Upper lobe of left lung (tissue), 6 donors: ENCODE measurements at regions not wholly inside any gene's neighbourhood (a gene's known extent, or its start where the extent isn't known, plus 50 kb on each side); places are given as distances from the start of the nearest gene placed in this dataset.

Source experiments
- ATAC-seq, 2 donors: fragments of 200-7000 bp; cut with Tn5 transposase; one replicate each; pipeline ENCODE4 v1.9.1; 2022; ENCODE audit warnings: mild to moderate bottlenecking in 2 of 2, moderate library complexity in 2 of 2; ENCODE audit not compliant: low FRiP score in 2 of 2
- DNase-seq, 2 donors: peaks; one replicate each; pipeline ENCODE4 v3.0.0-alpha.2; 2019 to 2020
- H3K27ac ChIP-seq, 4 donors: fragments of 200-600 bp; sonication (generic); one replicate each; pipeline ENCODE4 v1.5.1; 2016 to 2019
- H3K27me3 ChIP-seq, 4 donors: fragments of 200-600 bp; sonication (generic); one replicate each; pipeline ENCODE4 v1.5.1; 2017 to 2019
- H3K36me3 ChIP-seq, 4 donors: fragments of 200-600 bp; sonication (generic); one replicate each; pipeline ENCODE4 v1.5.1; 2016 to 2019
- H3K4me1 ChIP-seq, 4 donors: fragments of 200-600 bp; sonication (generic); one replicate each; pipeline ENCODE4 v1.5.1; 2018 to 2019
- H3K4me3 ChIP-seq, 4 donors: fragments of 200-600 bp; sonication (generic); one replicate each; pipeline ENCODE4 v1.5.1; 2017 to 2019; ENCODE audit warnings: mild to moderate bottlenecking in 2 of 4, moderate library complexity in 1 of 4
- H3K9me3 ChIP-seq, 4 donors: fragments of 200-600 bp; sonication (generic); one replicate each; pipeline ENCODE4 v1.5.1; 2018 to 2019
- EP300 ChIP-seq, 4 donors: sonication (generic); formaldehyde crosslinking; IDR thresholded peaks; one replicate each; pipeline ENCODE4 v1.5.1; 2017; ENCODE audit warnings: antibody characterized with exemption in 4 of 4, control low read depth in 2 of 4
- POLR2A ChIP-seq, 4 donors: fragments of 450-650 bp; IDR thresholded peaks; one replicate each; pipeline ENCODE4 v1.5.1; 2016 to 2017; ENCODE audit warnings: antibody characterized with exemption in 4 of 4, mild to moderate bottlenecking in 2 of 4
- POLR2AphosphoS5 ChIP-seq, 2 donors: sonication (generic); formaldehyde crosslinking; IDR thresholded peaks; one replicate each; pipeline ENCODE4 v1.5.1; 2017; ENCODE audit warnings: antibody characterized with exemption in 2 of 2
- WGBS, 2 donors: methylation state at CpG; one replicate each; pipeline ENCODE4 v1.1.5; 2017 to 2018; 5-methylcytosine and 5-hydroxymethylcytosine counted together
- TF ChIP-seq, protein P1 (sequence below), 6 experiments: fragments of 450-650 bp in 4 of 6; fragments of 200-600 bp in 2 of 6; sonication (generic) in 2 of 6; IDR thresholded peaks; one replicate each; pipeline ENCODE4 v1.5.1; 2016 to 2019; ENCODE audit warnings: antibody characterized with exemption in 6 of 6
- donor health status: DM: no; HTN: no; CAD: no; lungs with moderate emphysema.
- donor health status: DM: no; HTN: yes; CAD: no; lungs with severe emphysema.

DNA sequence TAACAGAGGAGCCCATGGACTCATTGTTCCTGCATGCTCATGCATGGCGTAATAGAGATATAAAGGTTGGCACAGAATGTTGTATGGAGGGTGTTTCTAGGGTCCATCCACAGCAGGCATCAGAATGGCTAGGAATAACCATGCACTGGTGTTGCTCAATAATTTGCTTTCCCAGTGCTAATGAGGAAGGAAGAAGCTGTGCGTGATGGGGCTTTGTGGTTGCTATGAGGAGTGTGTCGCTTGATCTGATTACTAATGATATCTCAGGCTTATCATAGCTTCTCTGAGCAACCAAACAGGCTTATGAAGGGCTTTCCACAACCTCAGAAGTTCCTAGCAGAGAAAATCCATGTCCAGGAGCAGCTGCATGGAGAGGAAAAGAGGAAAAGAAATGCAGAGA is 151.3 kb upstream of the TRPC7 start:
- DNase-seq (no peak), ATAC-seq (no peak)
- WGBS, 2 donors: 53 to 58% methylated on average over 3 of the region's 3 CpGs
- no peak overlapping the region for H3K27ac ChIP-seq
- no peaks in the 10 kb centered on the region for H3K27me3 ChIP-seq
- H3K4me3 ChIP-seq: no peak overlapping the region
- no peaks in the 10 kb centered on the region for H3K36me3 ChIP-seq
- no peaks in the 10 kb centered on the region for H3K9me3 ChIP-seq
- no peaks in the 10 kb centered on the region for H3K4me1 ChIP-seq
- TF ChIP-seq POLR2A (IDR thresholded peaks at IDR 0.05): no peak
- no peak for TF ChIP-seq EP300 (IDR thresholded peaks at IDR 0.05)
- TF ChIP-seq, protein P1, sequence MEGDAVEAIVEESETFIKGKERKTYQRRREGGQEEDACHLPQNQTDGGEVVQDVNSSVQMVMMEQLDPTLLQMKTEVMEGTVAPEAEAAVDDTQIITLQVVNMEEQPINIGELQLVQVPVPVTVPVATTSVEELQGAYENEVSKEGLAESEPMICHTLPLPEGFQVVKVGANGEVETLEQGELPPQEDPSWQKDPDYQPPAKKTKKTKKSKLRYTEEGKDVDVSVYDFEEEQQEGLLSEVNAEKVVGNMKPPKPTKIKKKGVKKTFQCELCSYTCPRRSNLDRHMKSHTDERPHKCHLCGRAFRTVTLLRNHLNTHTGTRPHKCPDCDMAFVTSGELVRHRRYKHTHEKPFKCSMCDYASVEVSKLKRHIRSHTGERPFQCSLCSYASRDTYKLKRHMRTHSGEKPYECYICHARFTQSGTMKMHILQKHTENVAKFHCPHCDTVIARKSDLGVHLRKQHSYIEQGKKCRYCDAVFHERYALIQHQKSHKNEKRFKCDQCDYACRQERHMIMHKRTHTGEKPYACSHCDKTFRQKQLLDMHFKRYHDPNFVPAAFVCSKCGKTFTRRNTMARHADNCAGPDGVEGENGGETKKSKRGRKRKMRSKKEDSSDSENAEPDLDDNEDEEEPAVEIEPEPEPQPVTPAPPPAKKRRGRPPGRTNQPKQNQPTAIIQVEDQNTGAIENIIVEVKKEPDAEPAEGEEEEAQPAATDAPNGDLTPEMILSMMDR (IDR thresholded peaks at IDR 0.05): no peak
- no peak for TF ChIP-seq POLR2AphosphoS5 (IDR thresholded peaks at IDR 0.05)

DNA sequence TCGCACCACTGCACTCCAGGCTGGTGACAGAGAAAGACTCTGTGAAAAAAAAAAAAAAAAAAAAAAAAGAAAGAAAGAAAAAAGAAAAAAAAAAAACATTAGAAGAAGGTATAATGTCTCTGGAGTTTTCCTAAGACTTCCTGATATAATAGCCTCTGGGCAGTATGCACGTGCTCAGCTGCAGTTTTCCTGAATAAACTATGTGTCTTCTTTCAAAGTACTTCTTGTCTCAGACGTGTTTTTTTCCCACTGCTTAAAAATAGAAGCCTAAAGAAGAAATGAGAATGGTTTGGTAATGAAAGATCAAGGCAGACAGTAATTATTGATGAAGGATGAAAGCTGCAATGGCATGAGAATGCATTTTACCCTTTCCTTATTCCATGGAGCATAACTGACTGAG is 148.1 kb upstream of the TRPC7 start:
- Histone ChIP-seq H3K4me1 (no peaks in the 10 kb centered on the region), H3K9me3 (no peaks in the 10 kb centered on the region), H3K4me3 (no peak overlapping the region), H3K36me3 (no peaks in the 10 kb centered on the region), H3K27me3 (no peaks in the 10 kb centered on the region), H3K27ac (no peak overlapping the region)
- 58 to 69% methylated on average over 3 of the region's 3 CpGs for WGBS, 2 donors
- ATAC-seq (no peak), DNase-seq (no peak)
- TF ChIP-seq, protein P1 (IDR thresholded peaks at IDR 0.05): no peak

DNA sequence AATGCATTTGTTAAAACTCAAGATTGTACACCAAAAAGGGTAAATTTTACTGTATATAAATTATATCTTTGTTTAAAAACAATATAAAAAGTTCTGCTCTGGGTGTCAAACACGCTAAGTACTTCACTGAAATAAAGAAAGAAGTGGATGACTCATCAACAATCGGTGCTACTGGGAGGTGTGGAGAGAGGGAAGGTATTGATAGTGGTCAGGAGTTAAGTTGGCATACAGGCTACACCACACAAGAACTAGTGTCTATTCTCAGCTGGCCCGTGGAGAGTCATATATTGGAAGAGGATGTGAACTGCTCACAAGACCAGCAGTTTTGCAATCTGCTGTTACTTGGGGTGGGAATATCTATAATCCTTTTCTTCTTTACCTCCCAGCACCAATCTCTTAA is 145.7 kb upstream of the TRPC7 start:
- TF ChIP-seq POLR2AphosphoS5 (IDR thresholded peaks at IDR 0.05): no peak
- ATAC-seq (no peak), DNase-seq (no peak)
- Histone ChIP-seq H3K4me1 (no peaks in the 10 kb centered on the region), H3K27me3 (no peaks in the 10 kb centered on the region), H3K36me3 (no peaks in the 10 kb centered on the region), H3K9me3 (no peaks in the 10 kb centered on the region), H3K27ac (no peak overlapping the region), H3K4me3 (no peak overlapping the region)
- WGBS, 2 donors: 34 to 39% methylated on average over 3 of the region's 3 CpGs

DNA sequence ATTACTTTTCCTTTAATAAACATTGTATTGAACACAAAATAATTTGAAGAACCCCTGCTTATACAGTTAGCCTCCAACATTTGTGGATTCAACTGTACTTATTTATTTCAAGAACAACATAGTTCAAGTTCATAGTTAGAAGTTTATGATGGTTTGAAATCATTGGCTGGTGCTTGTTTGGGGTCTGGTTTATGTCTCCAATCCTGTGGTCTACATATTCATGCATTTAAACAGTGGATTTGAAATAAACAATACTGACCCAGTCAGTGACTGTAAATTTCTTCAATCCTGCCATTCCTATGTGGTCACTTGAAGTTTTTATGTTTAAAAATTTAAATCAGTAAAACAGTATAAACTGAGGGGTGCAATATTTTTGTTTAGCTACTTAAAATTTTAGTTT is 145.1 kb upstream of the TRPC7 start:
- no peaks in the 10 kb centered on the region for H3K27me3 ChIP-seq
- H3K4me3 ChIP-seq: no peak overlapping the region
- H3K9me3 ChIP-seq: no peaks in the 10 kb centered on the region
- TF ChIP-seq POLR2A (IDR thresholded peaks at IDR 0.05): no peak
- TF ChIP-seq EP300 (IDR thresholded peaks at IDR 0.05): no peak
- TF ChIP-seq, protein P1 (IDR thresholded peaks at IDR 0.05): no peak
- no peak for TF ChIP-seq POLR2AphosphoS5 (IDR thresholded peaks at IDR 0.05)
- no peak overlapping the region for H3K27ac ChIP-seq
- no peaks in the 10 kb centered on the region for H3K36me3 ChIP-seq
- no peaks in the 10 kb centered on the region for H3K4me1 ChIP-seq
- ATAC-seq: no peak
- DNase-seq: no peak

DNA sequence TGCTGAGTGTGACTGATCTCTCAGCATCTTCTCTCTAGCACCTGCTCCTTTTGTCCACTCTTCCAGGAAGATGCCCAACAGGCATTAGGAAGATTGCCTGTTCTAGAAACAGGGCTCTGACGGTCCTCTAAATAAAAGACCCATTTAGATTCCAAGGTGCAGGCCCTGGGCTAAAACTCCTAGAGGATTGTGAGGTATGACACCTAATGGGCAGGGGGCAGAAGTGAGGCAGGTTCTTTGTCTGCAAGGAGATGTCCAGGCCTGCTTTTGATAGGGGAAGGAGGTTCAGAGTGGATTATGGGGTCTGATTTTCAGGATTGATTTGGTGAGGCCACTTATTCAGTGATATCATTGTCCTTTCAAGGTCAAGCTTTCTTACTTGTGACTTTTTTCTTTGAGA is 140.8 kb upstream of the TRPC7 start:
- no peaks in the 10 kb centered on the region for H3K4me1 ChIP-seq
- no peaks in the 10 kb centered on the region for H3K36me3 ChIP-seq
- DNase-seq (no peak), ATAC-seq (no peak)
- no peaks in the 10 kb centered on the region for H3K27me3 ChIP-seq
- no peak for TF ChIP-seq POLR2A (IDR thresholded peaks at IDR 0.05)
- TF ChIP-seq, protein P1 (IDR thresholded peaks at IDR 0.05): no peak
- no peak overlapping the region for H3K27ac ChIP-seq
- WGBS, 2 donors: 47 to 57% methylated on average over 1 of the region's 1 CpG
- H3K4me3 ChIP-seq: no peak overlapping the region
- no peaks in the 10 kb centered on the region for H3K9me3 ChIP-seq

DNA sequence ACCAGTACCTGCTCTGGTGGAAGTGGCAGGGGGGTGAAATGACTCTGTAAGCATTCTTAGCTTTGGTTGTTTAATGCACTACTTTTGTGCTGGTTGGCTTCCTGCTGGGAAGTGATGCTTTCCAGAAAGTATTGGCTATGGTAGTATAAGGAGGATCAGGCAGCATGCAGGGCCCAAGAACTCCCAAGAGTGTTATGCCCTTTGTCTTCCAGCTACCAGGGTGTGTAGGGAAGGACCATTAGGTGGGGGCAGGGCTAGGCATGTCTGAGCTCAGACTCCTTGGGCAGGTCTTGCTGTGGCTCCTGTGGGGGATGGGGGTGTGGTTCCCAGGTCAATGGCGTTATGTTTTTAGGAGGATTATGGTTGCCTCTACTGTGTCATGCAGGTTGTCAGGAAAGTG is 135.8 kb upstream of the TRPC7 start:
- H3K27ac ChIP-seq: no peak overlapping the region
- WGBS, 2 donors: 63% methylated on average over 1 of the region's 1 CpG; no CpG with 5 or more reads in 1 of the 2 donors
- TF ChIP-seq, protein P1 (IDR thresholded peaks at IDR 0.05): no peak
- H3K9me3 ChIP-seq: peaks cover 0 to 4% (median 0%) of the 10 kb centered on the region in 4 donors
- ATAC-seq: no peak
- H3K27me3 ChIP-seq: no peaks in the 10 kb centered on the region
- no peaks in the 10 kb centered on the region for H3K36me3 ChIP-seq
- no peaks in the 10 kb centered on the region for H3K4me1 ChIP-seq
- H3K4me3 ChIP-seq: no peak overlapping the region
- DNase-seq: no peak
